Hepatocyte (in vitro differentiated cells): ENCODE measurements at regions not wholly inside any gene's neighbourhood (a gene's known extent, or its start where the extent isn't known, plus 50 kb on each side); places are given as distances from the start of the nearest gene placed in this dataset.

Experiments
- DNase-seq: peaks from one replicate; pipeline ENCODE4 v3.0.0-alpha.2; 2016; ENCODE audit warnings: low spot score
- H2AFZ ChIP-seq: fragments of 200-600 bp; sonication (generic); 2 replicates; pipeline ENCODE4 v1.6.0; 2016; ENCODE audit warnings: antibody characterized with exemption, mild to moderate bottlenecking
- H3K27ac ChIP-seq: fragments of 200-600 bp; sonication (generic); 2 replicates; pipeline ENCODE4 v1.5.1; 2016; ENCODE audit warnings: mild to moderate bottlenecking
- H3K27me3 ChIP-seq: fragments of 200-600 bp; sonication (generic); 2 replicates; pipeline ENCODE4 v1.6.1; 2016
- H3K36me3 ChIP-seq: fragments of 200-600 bp; sonication (generic); replicated peaks from 2 replicates; pipeline ENCODE4 v1.5.1; 2016; ENCODE audit warnings: low read depth; ENCODE audit not compliant: insufficient read depth
- H3K4me1 ChIP-seq: fragments of 200-600 bp; sonication (generic); 2 replicates; pipeline ENCODE4 v1.5.1; 2016; ENCODE audit warnings: mild to moderate bottlenecking, moderate library complexity; ENCODE audit not compliant: insufficient read depth
- H3K4me2 ChIP-seq: fragments of 200-600 bp; sonication (generic); 2 replicates; pipeline ENCODE4 v1.6.0; 2016
- H3K4me3 ChIP-seq: fragments of 200-600 bp; sonication (generic); 2 replicates; pipeline ENCODE4 v1.5.1; 2016; ENCODE audit warnings: mild to moderate bottlenecking
- H3K79me2 ChIP-seq: fragments of 200-600 bp; sonication (generic); 2 replicates; pipeline ENCODE4 v1.6.0; 2017; ENCODE audit warnings: mild to moderate bottlenecking
- H3K9me2 ChIP-seq: fragments of 200-600 bp; sonication (generic); replicated peaks from 2 replicates; pipeline ENCODE4 v1.6.0; 2017; ENCODE audit warnings: mild to moderate bottlenecking; ENCODE audit not compliant: insufficient read depth
- H3K9me3 ChIP-seq: fragments of 200-600 bp; sonication (generic); 2 replicates; pipeline ENCODE4 v1.5.1; 2016; ENCODE audit warnings: low read depth, mild to moderate bottlenecking
- H4K20me1 ChIP-seq: fragments of 200-600 bp; sonication (generic); 2 replicates; pipeline ENCODE4 v1.6.0; 2016; ENCODE audit warnings: mild to moderate bottlenecking; ENCODE audit not compliant: insufficient read depth, poor library complexity, severe bottlenecking
- EZH2 ChIP-seq: fragments of 200-600 bp; sonication (generic); IDR thresholded peaks from 2 replicates; pipeline ENCODE4 v1.6.1; 2016; ENCODE audit warnings: antibody characterized with exemption, mild to moderate bottlenecking, borderline replicate concordance
- EZH2phosphoT487 ChIP-seq: fragments of 200-600 bp; sonication (generic); IDR thresholded peaks from one replicate; pipeline ENCODE4 v1.6.1; 2018; ENCODE audit warnings: antibody characterized with exemption, mild to moderate bottlenecking, low read depth, moderate library complexity; ENCODE audit not compliant: unreplicated experiment, severe bottlenecking
- WGBS: methylation state at CpG from one replicate; pipeline ENCODE4 v1.1.6; 2016; ENCODE audit warnings: low lambda C conversion rate; ENCODE audit errors: missing lambda C conversion rate; 5-methylcytosine and 5-hydroxymethylcytosine counted together
- TF ChIP-seq, protein P1 (sequence below): fragments of 200-600 bp; sonication (generic); IDR thresholded peaks from 2 replicates; pipeline ENCODE4 v1.5.1; 2016; ENCODE audit warnings: antibody characterized with exemption, mild to moderate bottlenecking; ENCODE audit not compliant: poor library complexity

DNA sequence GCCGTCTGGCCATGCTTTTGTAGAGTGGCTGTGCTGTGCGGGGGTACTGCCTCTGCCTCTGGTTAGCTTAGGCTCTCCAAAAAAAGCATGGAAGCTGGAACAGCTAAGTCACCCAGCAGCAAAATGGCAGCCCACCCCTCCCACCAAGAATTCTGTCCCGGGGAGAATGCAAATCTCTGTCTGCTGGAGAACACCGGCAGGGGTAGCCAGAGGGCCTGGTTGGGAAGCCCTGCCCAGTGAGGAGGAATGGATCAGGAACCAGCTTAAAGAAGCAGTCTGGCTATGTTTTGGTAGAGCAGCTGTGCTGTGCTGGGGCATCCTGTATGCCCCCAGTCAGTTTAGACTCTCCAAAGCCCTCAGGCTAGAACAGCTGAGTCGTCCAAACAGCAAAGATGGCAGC lies 56.2 kb upstream of the PTPRG start:
- TF ChIP-seq EZH2phosphoT487 (no peak), EZH2 (no peak)
- TF ChIP-seq, protein P1, sequence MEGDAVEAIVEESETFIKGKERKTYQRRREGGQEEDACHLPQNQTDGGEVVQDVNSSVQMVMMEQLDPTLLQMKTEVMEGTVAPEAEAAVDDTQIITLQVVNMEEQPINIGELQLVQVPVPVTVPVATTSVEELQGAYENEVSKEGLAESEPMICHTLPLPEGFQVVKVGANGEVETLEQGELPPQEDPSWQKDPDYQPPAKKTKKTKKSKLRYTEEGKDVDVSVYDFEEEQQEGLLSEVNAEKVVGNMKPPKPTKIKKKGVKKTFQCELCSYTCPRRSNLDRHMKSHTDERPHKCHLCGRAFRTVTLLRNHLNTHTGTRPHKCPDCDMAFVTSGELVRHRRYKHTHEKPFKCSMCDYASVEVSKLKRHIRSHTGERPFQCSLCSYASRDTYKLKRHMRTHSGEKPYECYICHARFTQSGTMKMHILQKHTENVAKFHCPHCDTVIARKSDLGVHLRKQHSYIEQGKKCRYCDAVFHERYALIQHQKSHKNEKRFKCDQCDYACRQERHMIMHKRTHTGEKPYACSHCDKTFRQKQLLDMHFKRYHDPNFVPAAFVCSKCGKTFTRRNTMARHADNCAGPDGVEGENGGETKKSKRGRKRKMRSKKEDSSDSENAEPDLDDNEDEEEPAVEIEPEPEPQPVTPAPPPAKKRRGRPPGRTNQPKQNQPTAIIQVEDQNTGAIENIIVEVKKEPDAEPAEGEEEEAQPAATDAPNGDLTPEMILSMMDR, result no peak
- no peak for DNase-seq
- Histone ChIP-seq H3K79me2 (no peaks in the 10 kb centered on the region), H3K4me1 (no peaks in the 10 kb centered on the region), H2AFZ (no peak overlapping the region), H3K9me2 (no peaks in the 10 kb centered on the region), H3K4me2 (no peak overlapping the region), H4K20me1 (no peaks in the 10 kb centered on the region), H3K9me3 (no peaks in the 10 kb centered on the region), H3K36me3 (no peaks in the 10 kb centered on the region), H3K4me3 (no peak overlapping the region), H3K27ac (no peak overlapping the region), H3K27me3 (no peaks in the 10 kb centered on the region)
- WGBS, result 78% methylated on average over 5 of the region's 5 CpGs

DNA sequence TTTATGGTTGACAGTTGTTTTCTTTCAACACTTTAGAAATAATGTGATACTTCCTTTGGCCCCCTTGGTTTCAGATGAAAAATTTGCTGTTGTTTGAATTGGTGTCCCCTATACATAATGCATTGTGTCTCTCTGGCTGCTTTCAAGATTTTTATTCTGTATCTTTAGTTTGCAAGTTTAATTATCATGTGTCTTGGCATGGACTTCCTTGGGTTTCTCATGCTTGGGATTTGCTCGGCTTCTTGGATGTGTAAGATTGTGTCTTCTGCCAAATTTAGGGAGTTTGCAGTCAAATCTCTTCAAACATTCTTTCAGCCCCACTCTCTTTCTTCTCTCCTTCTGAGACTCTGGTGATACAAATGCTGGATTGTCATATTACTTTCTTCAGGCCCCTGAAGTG lies 53.4 kb upstream of the PTPRG start:
- Histone ChIP-seq H3K9me3 (no peaks in the 10 kb centered on the region), H4K20me1 (no peaks in the 10 kb centered on the region), H3K9me2 (no peaks in the 10 kb centered on the region), H3K4me3 (no peak overlapping the region), H3K4me1 (no peaks in the 10 kb centered on the region), H3K4me2 (no peak overlapping the region), H3K27me3 (no peaks in the 10 kb centered on the region), H3K79me2 (no peaks in the 10 kb centered on the region), H3K27ac (no peak overlapping the region), H2AFZ (no peak overlapping the region), H3K36me3 (no peaks in the 10 kb centered on the region)
- TF ChIP-seq, protein P1, result no peak
- no peak for TF ChIP-seq EZH2
- TF ChIP-seq EZH2phosphoT487, result no peak
- 91% methylated on average over 1 of the region's 1 CpG for WGBS
- no peak for DNase-seq
